ENCODE measurements at regions not wholly inside any gene's neighbourhood (a gene's known extent, or its start where the extent isn't known, plus 50 kb on each side); places are given as distances from the start of the nearest gene placed in this dataset.
"Not testable (repeated sequence)": the region's sequence is repeated elsewhere in the genome, so short reads cannot be mapped to it uniquely, and the experiment has no call there.

- POLR2A ChIA-PET; BruUV-seq (replicated peaks); H4K20me1 ChIP-seq (ENCODE audit: insufficient read depth, low read length); CTCF ChIA-PET (ENCODE audit: low intra/inter-chr PET ratio, low total read pairs); DNase-seq (ENCODE audit: low spot score); intact Hi-C loops (cut with micrococcal nuclease; ENCODE audit: unreplicated experiment); H2AFZ ChIP-seq (ENCODE audit: low read length); H3K4me1 ChIP-seq (ENCODE audit: insufficient read depth, low read length); FAIRE-seq; in situ Hi-C loops (cut with HindIII; ENCODE audit: extremely low pct_ligation_motif_present, low pct_unique_long_range_greater_than_20kb); H3K79me2 ChIP-seq (ENCODE audit: insufficient read depth, low read length); H3K27me3 ChIP-seq (ENCODE audit: control insufficient read depth in 1 of 2, insufficient read depth in 2 of 2, low read length in 2 of 2); H3K4me2 ChIP-seq (ENCODE audit: low read depth, low read length); ATAC-seq; H3K36me3 ChIP-seq (replicated peaks in 1 of 2; ENCODE audit: control insufficient read depth in 1 of 2, insufficient read depth in 2 of 2, low read length in 2 of 2); H3K9me3 ChIP-seq (ENCODE audit: low read length); H3K27ac ChIP-seq (ENCODE audit: extremely low read length, insufficient read depth, low read length); H3K4me3 ChIP-seq (replicated peaks in 1 of 3; ENCODE audit: insufficient read depth in 1 of 3, low read depth in 2 of 3, low read length in 3 of 3); H3K9ac ChIP-seq (ENCODE audit: insufficient read depth, low read depth, low read length): not testable (repeated sequence)
- 43% methylated on average over 4 of the region's 4 CpGs for WGBS (ENCODE audit: low lambda C conversion rate)
These were observed 413.3 kb downstream of the PRIM2 start for GRCh38 chr6:57730726-57731125.

GRCh38 chr6:57747716-57748115 lies 430.3 kb downstream of the PRIM2 start:
- intact Hi-C loops (cut with micrococcal nuclease; ENCODE audit: unreplicated experiment); FAIRE-seq; H4K20me1 ChIP-seq (ENCODE audit: insufficient read depth, low read length); H3K36me3 ChIP-seq (replicated peaks in 1 of 2; ENCODE audit: control insufficient read depth in 1 of 2, insufficient read depth in 2 of 2, low read length in 2 of 2); CTCF ChIA-PET (ENCODE audit: low intra/inter-chr PET ratio, low total read pairs); H3K9ac ChIP-seq (ENCODE audit: insufficient read depth, low read depth, low read length); H3K27me3 ChIP-seq (ENCODE audit: control insufficient read depth in 1 of 2, insufficient read depth in 2 of 2, low read length in 2 of 2); H3K79me2 ChIP-seq (ENCODE audit: insufficient read depth, low read length); H3K4me3 ChIP-seq (replicated peaks in 1 of 3; ENCODE audit: insufficient read depth in 1 of 3, low read depth in 2 of 3, low read length in 3 of 3); H3K9me3 ChIP-seq (ENCODE audit: low read length); DNase-seq (ENCODE audit: low spot score); POLR2A ChIA-PET; in situ Hi-C loops (cut with HindIII; ENCODE audit: extremely low pct_ligation_motif_present, low pct_unique_long_range_greater_than_20kb); H3K4me1 ChIP-seq (ENCODE audit: insufficient read depth, low read length); BruUV-seq (replicated peaks); H3K27ac ChIP-seq (ENCODE audit: extremely low read length, insufficient read depth, low read length): not testable (repeated sequence)
- 24% methylated on average over 3 of the region's 5 CpGs for WGBS (ENCODE audit: low lambda C conversion rate)
- H2AFZ ChIP-seq (ENCODE audit: low read length) = peak overlapping the region; percentile 7
- peak overlapping the region; percentile 32; the same call in 1 of the 2 replicates for H3K4me2 ChIP-seq (ENCODE audit: low read depth, low read length)
- peak; percentile 94 for ATAC-seq

GRCh38 chr6:57759850-57760249 lies 442.4 kb downstream of the PRIM2 start:
- 7% methylated on average over 1 of the region's 1 CpG for WGBS (ENCODE audit: low lambda C conversion rate)
- BruUV-seq (replicated peaks); CTCF ChIA-PET (ENCODE audit: low intra/inter-chr PET ratio, low total read pairs): not testable (repeated sequence)

GRCh38 chr6:57792720-57793397 lies 475.4 kb downstream of the PRIM2 start:
- H4K20me1 ChIP-seq (ENCODE audit: insufficient read depth, low read length); H3K4me3 ChIP-seq (replicated peaks in 1 of 3; ENCODE audit: insufficient read depth in 1 of 3, low read depth in 2 of 3, low read length in 3 of 3); in situ Hi-C loops (cut with HindIII; ENCODE audit: extremely low pct_ligation_motif_present, low pct_unique_long_range_greater_than_20kb); CTCF ChIA-PET (ENCODE audit: low intra/inter-chr PET ratio, low total read pairs); DNase-seq (ENCODE audit: low spot score); H2AFZ ChIP-seq (ENCODE audit: low read length); BruUV-seq (replicated peaks); H3K4me1 ChIP-seq (ENCODE audit: insufficient read depth, low read length); intact Hi-C loops (cut with micrococcal nuclease; ENCODE audit: unreplicated experiment); H3K79me2 ChIP-seq (ENCODE audit: insufficient read depth, low read length); H3K27ac ChIP-seq (ENCODE audit: extremely low read length, insufficient read depth, low read length); H3K36me3 ChIP-seq (replicated peaks in 1 of 2; ENCODE audit: control insufficient read depth in 1 of 2, insufficient read depth in 2 of 2, low read length in 2 of 2); ATAC-seq; H3K4me2 ChIP-seq (ENCODE audit: low read depth, low read length); H3K9me3 ChIP-seq (ENCODE audit: low read length); FAIRE-seq; H3K9ac ChIP-seq (ENCODE audit: insufficient read depth, low read depth, low read length); POLR2A ChIA-PET; H3K27me3 ChIP-seq (ENCODE audit: control insufficient read depth in 1 of 2, insufficient read depth in 2 of 2, low read length in 2 of 2): not testable (repeated sequence)
- WGBS (ENCODE audit: low lambda C conversion rate) = 59% methylated on average over 23 of the region's 25 CpGs

More at GRCh38 chr6:57759850-57760249, 442.4 kb downstream of the PRIM2 start:
- H3K79me2 ChIP-seq (ENCODE audit: insufficient read depth, low read length); H3K27ac ChIP-seq (ENCODE audit: extremely low read length, insufficient read depth, low read length); H3K4me1 ChIP-seq (ENCODE audit: insufficient read depth, low read length); H3K36me3 ChIP-seq (replicated peaks in 1 of 2; ENCODE audit: control insufficient read depth in 1 of 2, insufficient read depth in 2 of 2, low read length in 2 of 2); DNase-seq (ENCODE audit: low spot score); H3K4me2 ChIP-seq (ENCODE audit: low read depth, low read length); H3K4me3 ChIP-seq (replicated peaks in 1 of 3; ENCODE audit: insufficient read depth in 1 of 3, low read depth in 2 of 3, low read length in 3 of 3); H3K27me3 ChIP-seq (ENCODE audit: control insufficient read depth in 1 of 2, insufficient read depth in 2 of 2, low read length in 2 of 2); H4K20me1 ChIP-seq (ENCODE audit: insufficient read depth, low read length); H2AFZ ChIP-seq (ENCODE audit: low read length); H3K9me3 ChIP-seq (ENCODE audit: low read length); POLR2A ChIA-PET; ATAC-seq; FAIRE-seq; H3K9ac ChIP-seq (ENCODE audit: insufficient read depth, low read depth, low read length); intact Hi-C loops (cut with micrococcal nuclease; ENCODE audit: unreplicated experiment); in situ Hi-C loops (cut with HindIII; ENCODE audit: extremely low pct_ligation_motif_present, low pct_unique_long_range_greater_than_20kb): not testable (repeated sequence)

Measured in HepG2 (cell line).